ENCODE measurements at regions not wholly inside any gene's neighbourhood (a gene's known extent, or its start where the extent isn't known, plus 50 kb on each side); places are given as distances from the start of the nearest gene placed in this dataset.

DNA sequence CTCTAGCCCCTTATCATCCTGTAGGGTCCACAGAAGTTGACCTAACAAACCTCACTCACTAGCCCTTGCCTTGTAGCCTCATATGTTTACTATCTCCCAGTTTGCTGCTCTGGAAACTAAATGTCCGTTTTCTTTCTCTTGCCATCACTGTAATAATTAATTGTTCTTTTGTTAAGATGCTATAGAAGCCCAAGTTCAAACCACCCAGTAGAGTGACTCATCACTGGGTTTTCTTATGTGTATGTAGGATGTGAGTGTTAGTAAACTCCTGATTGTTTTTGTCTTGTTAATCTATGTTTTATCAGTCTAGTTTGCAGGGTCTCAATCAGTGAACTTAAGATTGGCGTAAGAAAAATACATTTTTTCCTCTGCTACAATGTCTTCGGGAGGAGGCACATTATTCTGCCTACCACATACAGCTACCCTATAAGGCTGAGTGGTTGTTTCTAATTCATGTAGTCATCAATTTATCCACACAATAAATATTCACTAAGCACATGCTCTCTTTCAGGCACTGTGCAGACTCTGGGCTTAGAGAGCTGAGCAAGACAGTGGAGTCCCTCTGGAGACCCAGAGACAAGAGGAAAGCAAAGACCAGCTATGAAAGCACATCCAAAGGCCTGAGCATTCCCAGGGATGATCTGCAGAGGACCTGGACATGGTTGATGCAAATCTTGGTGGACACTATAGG is 474.1 kb upstream of the AKR1E2 start:
- H3K9me3 ChIP-seq = no peaks in the 10 kb centered on the region
- intact Hi-C loops (cut with DNase I) = loop anchor here (5.0 kb wide), 1 partner anchor 570 kb away; no protein-coding TSS in a partner anchor
- H3K27me3 ChIP-seq = no peaks in the 10 kb centered on the region
- WGBS, 2 donors = 88 to 89% methylated on average over 3 of the region's 3 CpGs
- DNase-seq = no peak
- peak overlapping the region; percentile 35 to 75 (median 72) for H3K27ac ChIP-seq
- H3K4me3 ChIP-seq = no peak overlapping the region
- no peaks in the 10 kb centered on the region for H3K36me3 ChIP-seq
- TF ChIP-seq POLR2A (IDR thresholded peaks at IDR 0.05) = no peak
- no peak for TF ChIP-seq POLR2AphosphoS5 (IDR thresholded peaks at IDR 0.05)
- no peak for TF ChIP-seq EP300 (IDR thresholded peaks at IDR 0.05)
- TF ChIP-seq, protein P1, sequence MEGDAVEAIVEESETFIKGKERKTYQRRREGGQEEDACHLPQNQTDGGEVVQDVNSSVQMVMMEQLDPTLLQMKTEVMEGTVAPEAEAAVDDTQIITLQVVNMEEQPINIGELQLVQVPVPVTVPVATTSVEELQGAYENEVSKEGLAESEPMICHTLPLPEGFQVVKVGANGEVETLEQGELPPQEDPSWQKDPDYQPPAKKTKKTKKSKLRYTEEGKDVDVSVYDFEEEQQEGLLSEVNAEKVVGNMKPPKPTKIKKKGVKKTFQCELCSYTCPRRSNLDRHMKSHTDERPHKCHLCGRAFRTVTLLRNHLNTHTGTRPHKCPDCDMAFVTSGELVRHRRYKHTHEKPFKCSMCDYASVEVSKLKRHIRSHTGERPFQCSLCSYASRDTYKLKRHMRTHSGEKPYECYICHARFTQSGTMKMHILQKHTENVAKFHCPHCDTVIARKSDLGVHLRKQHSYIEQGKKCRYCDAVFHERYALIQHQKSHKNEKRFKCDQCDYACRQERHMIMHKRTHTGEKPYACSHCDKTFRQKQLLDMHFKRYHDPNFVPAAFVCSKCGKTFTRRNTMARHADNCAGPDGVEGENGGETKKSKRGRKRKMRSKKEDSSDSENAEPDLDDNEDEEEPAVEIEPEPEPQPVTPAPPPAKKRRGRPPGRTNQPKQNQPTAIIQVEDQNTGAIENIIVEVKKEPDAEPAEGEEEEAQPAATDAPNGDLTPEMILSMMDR (IDR thresholded peaks at IDR 0.05) = no peak
- peaks cover 0 to 35% (median 29%) of the 10 kb centered on the region in 4 donors for H3K4me1 ChIP-seq

DNA sequence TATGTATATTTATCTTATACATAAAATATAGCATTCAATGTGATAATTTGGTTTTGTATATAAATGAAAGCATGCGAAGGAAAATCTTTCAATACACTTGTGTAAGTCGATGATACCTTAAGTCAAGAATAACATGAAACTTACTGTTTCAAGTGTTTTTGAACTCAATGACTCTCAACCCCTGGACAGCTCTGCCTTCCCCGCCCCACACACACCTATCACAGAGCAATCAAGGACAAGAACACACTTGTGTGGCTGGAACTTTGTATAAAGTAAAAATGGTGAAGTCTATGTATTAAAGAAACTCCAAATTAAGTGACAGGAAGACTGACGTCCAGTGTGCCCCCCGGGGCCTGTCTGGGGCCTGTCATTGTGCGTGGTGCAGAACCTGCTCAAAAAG is 478.6 kb upstream of the AKR1E2 start:
- intact Hi-C loops (cut with DNase I) = loop anchor here (10.0 kb wide), 2 partner anchors 307 to 453 kb away; no protein-coding TSS in a partner anchor
- TF ChIP-seq EP300 (IDR thresholded peaks at IDR 0.05) (no peak), POLR2A (IDR thresholded peaks at IDR 0.05) (no peak), POLR2AphosphoS5 (IDR thresholded peaks at IDR 0.05) (no peak)
- TF ChIP-seq, protein P1 (IDR thresholded peaks at IDR 0.05) = no peak
- H3K4me3 ChIP-seq = no peak overlapping the region
- H3K4me1 ChIP-seq = peaks cover 0 to 39% (median 33%) of the 10 kb centered on the region in 4 donors
- no peaks in the 10 kb centered on the region for H3K9me3 ChIP-seq
- H3K27ac ChIP-seq = no peak overlapping the region
- DNase-seq = no peak
- WGBS, 2 donors = 89 to 92% methylated on average over 6 of the region's 6 CpGs
- H3K27me3 ChIP-seq = no peaks in the 10 kb centered on the region
- H3K36me3 ChIP-seq = no peaks in the 10 kb centered on the region

DNA sequence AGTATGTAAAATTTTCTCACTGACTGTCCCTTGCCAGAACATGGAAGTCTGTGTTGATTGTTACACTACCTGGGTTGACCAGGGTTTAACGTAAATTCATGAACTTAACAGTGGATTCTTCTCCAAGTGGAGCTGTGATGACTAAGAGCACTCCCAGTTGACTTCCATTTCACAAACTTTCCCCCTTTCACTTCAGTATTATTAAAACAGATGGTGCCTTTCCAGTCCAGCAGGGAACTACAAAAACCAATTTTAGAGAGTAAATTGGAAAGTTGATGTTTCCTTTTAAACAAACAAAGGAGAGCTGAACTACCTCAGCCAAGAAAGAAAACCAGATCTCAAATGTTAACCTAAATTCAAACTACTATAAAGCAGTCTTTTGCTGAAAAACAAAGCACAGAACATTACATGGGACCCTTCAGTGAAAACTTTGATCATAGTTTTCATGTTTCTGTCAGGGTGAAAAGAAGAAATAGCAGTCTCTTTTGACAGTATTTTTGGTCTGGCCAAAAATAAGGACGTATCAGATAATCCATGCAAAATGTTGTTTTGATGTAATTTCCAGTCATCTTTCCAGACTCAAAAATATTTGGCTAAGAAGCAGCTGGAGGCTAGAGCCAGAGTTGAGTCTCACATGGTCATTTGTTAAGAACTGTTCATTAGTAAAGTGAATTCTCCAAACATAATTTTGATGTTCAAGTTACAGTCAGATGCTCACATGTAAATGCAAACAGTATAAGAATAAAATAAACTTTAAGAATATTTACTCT is 479.9 kb upstream of the AKR1E2 start:
- H3K4me1 ChIP-seq = peaks cover 0 to 31% (median 28%) of the 10 kb centered on the region in 4 donors
- TF ChIP-seq EP300 (IDR thresholded peaks at IDR 0.05) (no peak), POLR2AphosphoS5 (IDR thresholded peaks at IDR 0.05) (no peak)
- TF ChIP-seq, protein P1 (IDR thresholded peaks at IDR 0.05) = no peak
- no peaks in the 10 kb centered on the region for H3K27me3 ChIP-seq
- intact Hi-C loops (cut with DNase I) = loop anchor here (10.0 kb wide), 2 partner anchors 309 to 451 kb away; no protein-coding TSS in a partner anchor
- no peaks in the 10 kb centered on the region for H3K36me3 ChIP-seq
- no peak overlapping the region for H3K4me3 ChIP-seq
- 76 to 79% methylated on average over 2 of the region's 2 CpGs for WGBS, 2 donors
- no peaks in the 10 kb centered on the region for H3K9me3 ChIP-seq
- peak overlapping the region; percentile 45 to 85 (median 79) for H3K27ac ChIP-seq
- DNase-seq = no peak

DNA sequence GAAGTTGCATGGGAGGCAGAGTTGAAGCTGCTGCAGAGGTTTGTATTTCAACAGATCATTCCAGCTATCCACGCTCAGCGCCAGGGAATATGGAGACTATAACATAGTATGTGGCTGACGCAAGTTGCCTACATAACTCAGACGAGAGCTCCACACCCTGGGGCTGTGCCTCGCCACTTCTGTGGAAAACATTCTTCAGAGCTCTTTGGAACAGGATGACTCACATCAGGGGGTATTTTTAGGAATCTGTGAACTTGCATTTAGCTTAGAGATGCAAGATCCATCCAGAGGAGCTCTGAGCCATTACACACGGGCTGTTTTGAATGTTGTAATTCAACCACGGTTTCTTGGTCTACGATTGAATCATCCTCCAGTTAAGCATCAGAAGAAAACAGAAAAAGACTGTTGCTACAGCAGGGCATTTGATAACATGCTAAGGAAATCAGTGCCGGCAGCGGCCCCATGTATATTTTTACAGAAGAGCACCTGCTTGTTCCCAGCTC is 481.5 kb upstream of the AKR1E2 start:
- 78 to 83% methylated on average over 10 of the region's 10 CpGs for WGBS, 2 donors
- H3K4me3 ChIP-seq = no peak overlapping the region
- peak; percentile 90 for DNase-seq
- no peaks in the 10 kb centered on the region for H3K27me3 ChIP-seq
- no peaks in the 10 kb centered on the region for H3K9me3 ChIP-seq
- peak overlapping the region; percentile 45 to 85 (median 79) for H3K27ac ChIP-seq
- intact Hi-C loops (cut with DNase I) = loop anchor here (10.0 kb wide), 2 partner anchors 310 to 450 kb away; no protein-coding TSS in a partner anchor
- H3K4me1 ChIP-seq = peaks cover 0 to 31% (median 28%) of the 10 kb centered on the region in 4 donors
- TF ChIP-seq POLR2AphosphoS5 (IDR thresholded peaks at IDR 0.05) = peak in 3 of 4 donors; percentile 26 to 74 (median 53)
- no peak for TF ChIP-seq POLR2A (IDR thresholded peaks at IDR 0.05)
- TF ChIP-seq, protein P1 (IDR thresholded peaks at IDR 0.05) = peak in 1 of 4 experiments; percentile 23
- peak in 3 of 4 donors; percentile 7 to 87 (median 54) for TF ChIP-seq EP300 (IDR thresholded peaks at IDR 0.05)
- no peaks in the 10 kb centered on the region for H3K36me3 ChIP-seq

All from sigmoid colon (tissue), 6 donors.